Small intestine (tissue), 7 donors: ENCODE measurements at regions not wholly inside any gene's neighbourhood (a gene's known extent, or its start where the extent isn't known, plus 50 kb on each side); places are given as distances from the start of the nearest gene placed in this dataset.

ENCODE experiments used
- DNase-seq, 2 donors: peaks; one replicate each; pipeline versions ENCODE4 v3.0.0 to v3.0.0-alpha.2; 2013
- FAIRE-seq: peaks from 2 replicates; lab custom pipeline; 2012; peaks lifted over from hg19 to GRCh38; lab: Jason Lieb, UNC
- H3K27ac ChIP-seq, 3 donors: one replicate each; pipeline ENCODE4 v1.5.1; 2013; ENCODE audit warnings: low read length in 2 of 3, mild to moderate bottlenecking in 2 of 3, control low read depth in 1 of 3, inconsistent platforms in 1 of 3, low read depth in 1 of 3, moderate library complexity in 1 of 3
- H3K27me3 ChIP-seq, 3 donors: one replicate each; pipeline ENCODE4 v1.6.1; 2013; ENCODE audit warnings: low read length in 3 of 3, inconsistent platforms in 1 of 3; ENCODE audit not compliant: control insufficient read depth in 3 of 3, insufficient read depth in 3 of 3
- H3K36me3 ChIP-seq, 3 donors: one replicate each; pipeline ENCODE4 v1.6.1; 2013; ENCODE audit warnings: low read length in 3 of 3, inconsistent platforms in 1 of 3, low read depth in 1 of 3, mild to moderate bottlenecking in 1 of 3, moderate library complexity in 1 of 3; ENCODE audit not compliant: control insufficient read depth in 3 of 3, insufficient read depth in 2 of 3
- H3K4me1 ChIP-seq, 3 donors: one replicate each; pipeline ENCODE4 v1.6.1; 2013; ENCODE audit warnings: low read length in 2 of 3, inconsistent platforms in 1 of 3, low read depth in 1 of 3, mild to moderate bottlenecking in 1 of 3, moderate library complexity in 1 of 3; ENCODE audit not compliant: control insufficient read depth in 3 of 3, insufficient read depth in 2 of 3
- H3K4me3 ChIP-seq, 3 donors: one replicate each; pipeline ENCODE4 v1.5.1; 2013; ENCODE audit warnings: low read length in 3 of 3, control low read depth in 1 of 3, inconsistent platforms in 1 of 3, low read depth in 1 of 3, mild to moderate bottlenecking in 1 of 3, moderate library complexity in 1 of 3
- H3K9me3 ChIP-seq, 2 donors: one replicate each; pipeline ENCODE4 v1.6.1; 2013; ENCODE audit warnings: low read depth in 1 of 2, low read length in 1 of 2; ENCODE audit not compliant: control insufficient read depth in 2 of 2, insufficient read depth in 1 of 2
- WGBS, 3 donors: extraction: QIAGEN DNeasy Blood & Tissue Kit; methylation state at CpG; one replicate each; pipeline ENCODE4 v1.1.7; 2013; 5-methylcytosine and 5-hydroxymethylcytosine counted together
- donor health status: healthy with polysubstance abuse.
- donor health status: control.
- donor health status: control.
- donor health status: Bipolar disorder and iron deficiency.
- donor health status: healthy.

DNA sequence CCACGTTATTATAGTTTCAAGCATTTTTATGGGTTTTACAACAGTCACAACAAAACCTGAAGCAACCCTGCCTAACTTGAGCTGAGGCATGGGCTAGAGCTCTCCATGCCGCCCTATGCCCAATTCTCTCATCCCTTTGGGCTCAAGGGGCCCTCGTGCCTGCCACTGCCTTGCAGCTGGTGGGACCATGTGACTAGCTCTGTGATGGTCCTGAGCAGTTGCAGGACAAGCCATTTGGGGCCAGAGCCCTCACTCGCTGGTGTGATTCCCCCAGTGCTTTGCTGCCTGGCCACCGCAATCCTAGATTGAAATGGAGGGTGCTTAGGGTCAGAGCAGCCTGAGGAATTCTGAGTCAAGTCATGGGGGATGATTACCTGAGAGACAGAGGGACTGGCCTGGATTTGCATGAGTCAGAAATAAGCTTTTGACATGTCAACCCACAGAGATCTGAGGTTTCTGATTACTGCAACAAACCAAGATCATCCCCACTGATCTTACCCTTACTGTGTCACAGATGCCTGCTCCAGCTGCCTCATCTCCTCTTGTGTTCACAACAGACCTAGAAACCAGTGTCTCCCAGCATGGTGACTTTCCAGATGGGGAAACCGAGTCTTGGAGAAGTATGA is 323.7 kb downstream of the BRD1 start:
- FAIRE-seq: no peak
- no peaks in the 10 kb centered on the region for H3K4me1 ChIP-seq
- no peak overlapping the region for H3K4me3 ChIP-seq
- H3K27ac ChIP-seq: no peak overlapping the region
- no peaks in the 10 kb centered on the region for H3K9me3 ChIP-seq
- no peak for DNase-seq
- H3K27me3 ChIP-seq: no peaks in the 10 kb centered on the region
- 71 to 80% (median 78%) methylated on average over 6 of the region's 6 CpGs for WGBS, 3 donors
- no peaks in the 10 kb centered on the region for H3K36me3 ChIP-seq

- no peak overlapping the region for H3K27ac ChIP-seq
- no peaks in the 10 kb centered on the region for H3K36me3 ChIP-seq
- H3K4me1 ChIP-seq: no peaks in the 10 kb centered on the region
- FAIRE-seq (no peak), DNase-seq (no peak)
- no peak overlapping the region for H3K4me3 ChIP-seq
- 81 to 86% (median 84%) methylated on average over 1 of the region's 1 CpG for WGBS, 3 donors
- H3K9me3 ChIP-seq: no peaks in the 10 kb centered on the region
- H3K27me3 ChIP-seq: no peaks in the 10 kb centered on the region
Observed at GRCh38 chr22:49503321-49503720, 324.4 kb downstream of the BRD1 start.

DNA sequence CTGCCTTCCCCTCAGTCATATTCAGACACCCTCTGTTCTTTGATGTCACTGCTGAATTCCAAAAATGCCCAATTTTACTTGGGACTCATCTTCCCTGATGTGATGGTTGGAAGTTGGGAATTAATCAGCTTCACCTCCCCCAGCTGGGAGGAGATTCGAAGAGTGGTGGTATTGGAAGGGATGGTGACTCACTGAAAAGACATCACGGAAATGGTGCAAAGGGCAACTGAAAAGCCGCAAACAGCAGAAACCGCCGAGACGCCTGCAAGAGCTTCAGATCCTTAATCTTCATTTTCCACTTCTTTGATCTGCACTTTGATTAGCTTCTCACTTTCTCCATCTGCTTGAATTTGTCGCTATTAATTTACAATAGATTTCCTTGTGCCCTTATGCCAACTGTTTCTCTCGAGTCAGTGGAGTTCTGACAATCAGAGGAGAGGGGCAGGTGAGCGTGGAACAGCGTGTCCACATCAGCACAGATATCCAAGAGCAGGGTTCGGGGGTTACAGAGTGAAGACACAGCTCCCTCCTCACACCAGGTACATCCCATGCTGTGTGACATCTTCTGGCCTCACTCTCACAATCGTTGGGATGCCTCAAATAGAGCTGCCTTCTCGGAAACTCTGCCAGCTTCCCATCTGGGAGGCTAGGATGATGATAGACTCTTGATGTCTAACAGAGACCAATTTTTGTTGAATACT is 325.4 kb downstream of the BRD1 start:
- H3K36me3 ChIP-seq: no peaks in the 10 kb centered on the region
- H3K27me3 ChIP-seq: no peaks in the 10 kb centered on the region
- no peak overlapping the region for H3K4me3 ChIP-seq
- FAIRE-seq (no peak), DNase-seq (peak in 1 of 2 donors; percentile 35)
- H3K27ac ChIP-seq: no peak overlapping the region
- no peaks in the 10 kb centered on the region for H3K9me3 ChIP-seq
- no peaks in the 10 kb centered on the region for H3K4me1 ChIP-seq
- WGBS, 3 donors: 23 to 68% (median 36%) methylated on average over 13 of the region's 13 CpGs

GRCh38 chr22:49500942-49501395 is 326.7 kb downstream of the BRD1 start:
- Histone ChIP-seq H3K27me3 (no peaks in the 10 kb centered on the region), H3K9me3 (no peaks in the 10 kb centered on the region), H3K4me3 (no peak overlapping the region), H3K36me3 (no peaks in the 10 kb centered on the region), H3K27ac (no peak overlapping the region), H3K4me1 (no peaks in the 10 kb centered on the region)
- DNase-seq (no peak), FAIRE-seq (no peak)
- WGBS, 3 donors: 95% methylated on average over 2 of the region's 2 CpGs

DNA sequence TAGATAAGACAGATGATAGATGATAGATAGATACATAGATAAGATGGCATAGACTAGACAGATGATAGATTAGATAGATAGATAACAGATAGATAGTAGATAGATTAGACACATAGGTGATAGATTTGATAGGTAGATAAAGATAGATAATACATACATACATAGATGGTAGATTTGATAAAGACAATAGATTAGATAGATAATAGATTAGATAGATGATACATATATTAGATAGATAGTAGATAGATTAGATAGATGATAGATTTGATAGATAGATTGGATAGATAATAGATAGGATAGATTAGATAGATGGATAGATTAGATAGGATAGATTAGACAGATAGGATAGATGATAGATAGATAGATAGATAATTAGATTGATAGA is 327.6 kb downstream of the BRD1 start:
- H3K9me3 ChIP-seq: no peaks in the 10 kb centered on the region
- DNase-seq: no peak
- H3K4me3 ChIP-seq: no peak overlapping the region
- no peaks in the 10 kb centered on the region for H3K27me3 ChIP-seq
- FAIRE-seq: no peak
- no peaks in the 10 kb centered on the region for H3K4me1 ChIP-seq
- no peak overlapping the region for H3K27ac ChIP-seq
- no peaks in the 10 kb centered on the region for H3K36me3 ChIP-seq

- WGBS, 3 donors: 48 to 79% (median 70%) methylated on average over 1 of the region's 1 CpG
- H3K4me1 ChIP-seq: no peaks in the 10 kb centered on the region
- H3K27ac ChIP-seq: no peak overlapping the region
- DNase-seq (peak in 1 of 2 donors; percentile 5), FAIRE-seq (no peak)
- no peak overlapping the region for H3K4me3 ChIP-seq
- no peaks in the 10 kb centered on the region for H3K36me3 ChIP-seq
- no peaks in the 10 kb centered on the region for H3K9me3 ChIP-seq
- no peaks in the 10 kb centered on the region for H3K27me3 ChIP-seq
Observed at GRCh38 chr22:49499433-49500075, 328.1 kb downstream of the BRD1 start.

- no peak for DNase-seq
- no peaks in the 10 kb centered on the region for H3K9me3 ChIP-seq
- H3K4me1 ChIP-seq: no peaks in the 10 kb centered on the region
Observed at GRCh38 chr22:49497266-49497665, 330.4 kb downstream of the BRD1 start.

DNA sequence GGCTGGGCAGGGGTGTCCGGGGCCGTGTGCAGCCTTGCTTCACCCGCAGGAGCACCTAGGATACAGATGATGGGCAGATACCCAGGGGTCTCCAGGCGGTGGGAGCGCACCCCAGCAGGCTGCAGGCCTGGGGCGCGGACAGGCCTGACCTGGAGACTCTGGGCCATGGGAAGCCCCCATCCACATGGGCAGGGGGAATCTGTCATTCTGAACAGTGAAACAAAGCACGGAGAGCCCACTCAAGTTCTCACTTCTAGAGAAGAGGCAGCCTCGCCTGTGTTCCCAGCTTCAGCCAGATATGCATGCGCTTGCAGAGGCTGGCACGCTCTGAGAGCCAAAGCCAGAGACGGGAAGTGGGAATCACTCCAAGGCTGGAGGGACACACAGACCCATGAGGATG is 333.1 kb downstream of the BRD1 start:
- no peak for FAIRE-seq
- H3K36me3 ChIP-seq: no peaks in the 10 kb centered on the region
- DNase-seq: no peak
- no peaks in the 10 kb centered on the region for H3K4me1 ChIP-seq
- no peak overlapping the region for H3K27ac ChIP-seq
- WGBS, 3 donors: 87 to 94% (median 92%) methylated on average over 12 of the region's 12 CpGs
- H3K27me3 ChIP-seq: no peaks in the 10 kb centered on the region
- H3K4me3 ChIP-seq: no peak overlapping the region
- H3K9me3 ChIP-seq: no peaks in the 10 kb centered on the region

More at GRCh38 chr22:49497266-49497665, 330.4 kb downstream of the BRD1 start:
- FAIRE-seq: no peak
- 59 to 75% (median 66%) methylated on average over 2 of the region's 2 CpGs for WGBS, 3 donors
- H3K27ac ChIP-seq: no peak overlapping the region
- no peaks in the 10 kb centered on the region for H3K27me3 ChIP-seq
- no peak overlapping the region for H3K4me3 ChIP-seq
- H3K36me3 ChIP-seq: no peaks in the 10 kb centered on the region
